T-cell (primary cell): ENCODE measurements at regions not wholly inside any gene's neighbourhood (a gene's known extent, or its start where the extent isn't known, plus 50 kb on each side); places are given as distances from the start of the nearest gene placed in this dataset.
A peak's percentile ranks its signal among the peaks of the same experiment; 100 is the strongest.
"Not testable (repeated sequence)": the region's sequence is repeated elsewhere in the genome, so short reads cannot be mapped to it uniquely, and the experiment has no call there.

Source experiments
- ATAC-seq, 4 experiments: fragments of 200-7000 bp in 3 of 4; fragments of 150-1000 bp in 1 of 4; cut with Tn5 transposase; replicated peaks in 1 of 4; 1 replicate in 3 of 4; 2 replicates in 1 of 4; pipeline ENCODE4 v1.10.0; 2021; ENCODE audit warnings: moderate library complexity in 3 of 4, mild to moderate bottlenecking in 2 of 4, moderate number of reproducible peaks in 1 of 4
- CTCF ChIA-PET, 2 donors: fragments of 300-600 bp; sonication (Branson Sonifier 250); formaldehyde crosslinking; loops; one replicate each; lab custom pipeline; 2022; ENCODE audit warnings: antibody characterized with exemption in 2 of 2; lab: Charles Lee
- POLR2A ChIA-PET, 2 donors: fragments of 300-600 bp; sonication (Branson Sonifier 250); formaldehyde crosslinking; loops; one replicate each; lab custom pipeline; 2022; ENCODE audit warnings: antibody characterized with exemption in 2 of 2; lab: Charles Lee
- DNase-seq, 35 experiments: peaks; one replicate each; pipeline versions ENCODE4 v3.0.0 to v3.0.0-alpha.2; 2013 to 2023
- H3K27ac ChIP-seq: one replicate; pipeline ENCODE4 v1.5.1; 2013; ENCODE audit warnings: low read length
- H3K27me3 ChIP-seq, 2 experiments: replicated peaks in 1 of 2; 1 replicate in 1 of 2; 2 replicates in 1 of 2; pipeline versions ENCODE4 v1.6.1 to v1.7.0; 2013; ENCODE audit warnings: low read length in 1 of 2, mixed read lengths in 1 of 2; ENCODE audit not compliant: control insufficient read depth in 2 of 2, insufficient read depth in 2 of 2; ENCODE audit errors: extremely low read depth in 1 of 2
- H3K36me3 ChIP-seq, 2 donors: 1 replicate in 1 of 2; 2 replicates in 1 of 2; pipeline versions ENCODE4 v1.6.1 to v1.7.0; 2013; ENCODE audit warnings: low read length in 1 of 2; ENCODE audit not compliant: control insufficient read depth in 2 of 2, insufficient read depth in 1 of 2; ENCODE audit errors: extremely low read depth in 1 of 2
- H3K4me1 ChIP-seq, 2 experiments: 1 replicate in 1 of 2; 2 replicates in 1 of 2; pipeline versions ENCODE4 v1.6.1 to v1.7.0; 2013; ENCODE audit warnings: low read length in 2 of 2, mixed read lengths in 1 of 2; ENCODE audit not compliant: insufficient read depth in 2 of 2, control insufficient read depth in 1 of 2; ENCODE audit errors: extremely low read depth in 1 of 2
- H3K4me3 ChIP-seq, 2 donors: 1 replicate in 1 of 2; 2 replicates in 1 of 2; pipeline versions ENCODE4 v1.5.1 to v1.7.0; 2013; ENCODE audit warnings: mild to moderate bottlenecking in 2 of 2, low read length in 1 of 2, moderate library complexity in 1 of 2; ENCODE audit not compliant: control insufficient read depth in 1 of 2; ENCODE audit errors: extremely low read depth in 1 of 2
- H3K9me3 ChIP-seq: 2 replicates; pipeline ENCODE4 v1.7.0; 2013
- H3K27ac Mint-ChIP-seq, 2 donors: one replicate each; pipeline ENCODE4 v1.8.0; 2020 to 2021; ENCODE audit warnings: mild to moderate bottlenecking in 2 of 2, mixed read lengths in 2 of 2
- H3K27me3 Mint-ChIP-seq, 2 donors: one replicate each; pipeline ENCODE4 v1.8.0; 2021 to 2022; ENCODE audit warnings: mixed read lengths in 2 of 2
- H3K36me3 Mint-ChIP-seq: one replicate; pipeline ENCODE4 v1.8.0; 2021; ENCODE audit warnings: mixed read lengths
- H3K4me1 Mint-ChIP-seq, 3 donors: one replicate each; pipeline ENCODE4 v1.8.0; 2020 to 2022; ENCODE audit warnings: mixed read lengths in 3 of 3, mild to moderate bottlenecking in 1 of 3
- H3K4me3 Mint-ChIP-seq, 3 donors: one replicate each; pipeline ENCODE4 v1.8.0; 2020 to 2022; ENCODE audit warnings: mild to moderate bottlenecking in 3 of 3, mixed read lengths in 3 of 3, moderate library complexity in 3 of 3
- H3K9me3 Mint-ChIP-seq, 3 donors: one replicate each; pipeline ENCODE4 v1.8.0; 2020 to 2022; ENCODE audit warnings: mixed read lengths in 3 of 3
- WGBS: methylation state at CpG from one replicate; pipeline ENCODE4 v1.1.5; 2013; ENCODE audit warnings: missing lambda C conversion rate; ENCODE audit not compliant: insufficient coverage; 5-methylcytosine and 5-hydroxymethylcytosine counted together

DNA sequence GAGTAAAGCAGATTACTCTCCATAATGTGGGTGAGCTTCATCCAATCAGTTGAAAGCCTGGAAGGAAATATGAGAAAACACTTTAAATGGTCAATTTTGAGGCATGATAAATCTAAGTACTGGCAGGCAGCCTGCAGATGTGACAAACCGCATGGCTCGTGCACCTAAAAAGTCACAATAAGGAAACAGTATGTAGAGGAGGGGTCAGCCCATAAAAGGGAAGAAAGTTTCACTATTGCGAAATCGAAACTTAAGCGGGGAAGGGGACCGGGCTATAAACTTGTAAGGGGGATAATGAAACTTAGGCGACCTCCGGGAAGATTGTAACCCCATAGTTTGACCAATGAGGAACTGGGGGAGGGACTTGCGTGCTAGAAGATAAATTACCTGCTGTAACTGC is 109.8 kb downstream of the PLPPR4 start:
- CTCF ChIA-PET, result no interaction called here
- H3K4me3 Mint-ChIP-seq, result peak overlapping the region in 1 of 3 donors; percentile 22
- no peak for DNase-seq
- H3K4me1 Mint-ChIP-seq, result peaks cover 0 to 4% (median 2%) of the 10 kb centered on the region in 3 donors
- Histone ChIP-seq H3K4me1 (no peaks in the 10 kb centered on the region), H3K27me3 (no peaks in the 10 kb centered on the region), H3K27ac (no peak overlapping the region), H3K36me3 (no peaks in the 10 kb centered on the region), H3K9me3 (no peaks in the 10 kb centered on the region), H3K4me3 (no peak overlapping the region)
- H3K27ac Mint-ChIP-seq, result no peak overlapping the region
- H3K36me3 Mint-ChIP-seq, result no peaks in the 10 kb centered on the region
- no peaks in the 10 kb centered on the region for H3K9me3 Mint-ChIP-seq
- POLR2A ChIA-PET, result no interaction called here
- no peak for ATAC-seq
- 68% methylated on average over 5 of the region's 9 CpGs for WGBS
- no peaks in the 10 kb centered on the region for H3K27me3 Mint-ChIP-seq

- CTCF ChIA-PET, H3K36me3 ChIP-seq, H3K36me3 Mint-ChIP-seq, H3K9me3 Mint-ChIP-seq, H3K9me3 ChIP-seq, POLR2A ChIA-PET, H3K27me3 ChIP-seq, H3K27ac Mint-ChIP-seq, ATAC-seq, H3K4me3 Mint-ChIP-seq, H3K4me3 ChIP-seq, H3K27me3 Mint-ChIP-seq, DNase-seq, H3K27ac ChIP-seq, H3K4me1 ChIP-seq, H3K4me1 Mint-ChIP-seq: not testable (repeated sequence)
These were observed 110.4 kb downstream of the PLPPR4 start for GRCh38 chr1:99374693-99375092.

DNA sequence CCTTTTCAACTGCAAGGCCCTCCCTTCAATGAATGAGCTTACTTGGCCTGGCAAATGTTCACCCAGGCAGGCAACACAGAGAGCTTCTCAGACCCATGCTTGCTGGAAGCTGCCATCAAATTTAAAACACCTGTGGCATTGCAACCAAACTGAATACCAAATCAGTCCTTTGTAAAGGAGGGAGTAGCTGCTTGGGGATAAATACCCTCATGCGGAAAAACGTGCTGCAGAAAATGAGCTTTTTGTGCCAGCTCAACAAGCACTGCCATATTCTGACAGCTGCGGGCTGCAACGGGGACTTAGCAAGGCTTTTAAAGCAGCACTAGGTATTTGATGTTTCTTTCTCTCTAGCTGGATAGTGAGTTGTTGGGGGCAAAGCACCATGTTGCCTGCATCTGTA is 119.7 kb downstream of the PLPPR4 start:
- CTCF ChIA-PET, result no interaction called here
- no peak for ATAC-seq
- Mint-ChIP-seq H3K4me1 (no peaks in the 10 kb centered on the region), H3K27ac (no peak overlapping the region), H3K9me3 (peaks cover 0 to 4% (median 2%) of the 10 kb centered on the region in 3 donors), H3K27me3 (no peaks in the 10 kb centered on the region), H3K36me3 (no peaks in the 10 kb centered on the region), H3K4me3 (no peak overlapping the region)
- Histone ChIP-seq H3K4me1 (no peaks in the 10 kb centered on the region), H3K36me3 (no peaks in the 10 kb centered on the region), H3K27me3 (peaks cover 0 to 3% of the 10 kb centered on the region in 2 experiments), H3K9me3 (no peaks in the 10 kb centered on the region), H3K4me3 (no peak overlapping the region), H3K27ac (no peak overlapping the region)
- no CpG with 5 or more reads among the region's 4 CpGs for WGBS
- no peak for DNase-seq
- POLR2A ChIA-PET, result no interaction called here

GRCh38 chr1:99385852-99386251 is 121.6 kb downstream of the PLPPR4 start:
- POLR2A ChIA-PET, result no interaction called here

DNA sequence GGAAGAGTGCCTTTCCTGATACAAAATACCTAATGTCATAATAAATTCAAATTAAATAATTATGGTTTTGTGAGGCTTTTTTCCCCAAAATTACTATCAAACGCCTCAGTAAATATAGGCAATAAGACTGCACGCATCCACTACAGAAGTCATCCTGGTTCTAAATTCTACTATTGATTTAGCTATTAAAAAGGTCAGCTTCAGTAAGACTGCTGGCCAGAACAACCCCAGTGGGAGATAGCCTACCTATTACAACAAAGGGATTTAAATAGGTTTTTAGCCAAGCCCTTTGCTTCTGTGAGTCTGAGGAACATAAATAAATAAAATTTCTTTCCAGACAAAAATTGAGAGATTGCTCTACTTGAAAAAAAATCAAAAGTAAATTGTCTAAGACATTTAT is 132.1 kb downstream of the PLPPR4 start:
- H3K27ac Mint-ChIP-seq, result no peak overlapping the region
- ChIA-PET POLR2A (no interaction called here), CTCF (no interaction called here)
- H3K4me1 Mint-ChIP-seq, result no peaks in the 10 kb centered on the region
- H3K27me3 ChIP-seq, result no peaks in the 10 kb centered on the region
- no peaks in the 10 kb centered on the region for H3K36me3 Mint-ChIP-seq
- no peak overlapping the region for H3K4me3 ChIP-seq
- no peak overlapping the region for H3K27ac ChIP-seq
- no peak for ATAC-seq
- H3K36me3 ChIP-seq, result no peaks in the 10 kb centered on the region
- DNase-seq, result no peak
- H3K4me1 ChIP-seq, result no peaks in the 10 kb centered on the region
- peaks cover 0 to 2% of the 10 kb centered on the region in 2 donors for H3K27me3 Mint-ChIP-seq
- H3K4me3 Mint-ChIP-seq, result no peak overlapping the region
- H3K9me3 Mint-ChIP-seq, result no peaks in the 10 kb centered on the region
- no peaks in the 10 kb centered on the region for H3K9me3 ChIP-seq
- no CpG with 5 or more reads among the region's 2 CpGs for WGBS

More at GRCh38 chr1:99385852-99386251, 121.6 kb downstream of the PLPPR4 start:
- Histone ChIP-seq H3K27me3 (peaks cover 0 to 3% of the 10 kb centered on the region in 2 experiments), H3K27ac (no peak overlapping the region), H3K4me1 (no peaks in the 10 kb centered on the region), H3K4me3 (no peak overlapping the region), H3K36me3 (no peaks in the 10 kb centered on the region), H3K9me3 (no peaks in the 10 kb centered on the region)
- no peak for DNase-seq
- no peaks in the 10 kb centered on the region for H3K27me3 Mint-ChIP-seq
- H3K27ac Mint-ChIP-seq, result no peak overlapping the region
- no peak overlapping the region for H3K4me3 Mint-ChIP-seq
- WGBS, result 79% methylated on average over 3 of the region's 4 CpGs
- H3K9me3 Mint-ChIP-seq, result peaks cover 0 to 4% (median 2%) of the 10 kb centered on the region in 3 donors
- no peak for ATAC-seq
- no peaks in the 10 kb centered on the region for H3K4me1 Mint-ChIP-seq
- CTCF ChIA-PET, result no interaction called here
- no peaks in the 10 kb centered on the region for H3K36me3 Mint-ChIP-seq

GRCh38 chr1:99397029-99397428 is 132.7 kb downstream of the PLPPR4 start:
- no peaks in the 10 kb centered on the region for H3K4me1 ChIP-seq
- H3K4me3 ChIP-seq, result no peak overlapping the region
- H3K4me1 Mint-ChIP-seq, result no peaks in the 10 kb centered on the region
- no peak overlapping the region for H3K27ac Mint-ChIP-seq
- no peaks in the 10 kb centered on the region for H3K9me3 Mint-ChIP-seq
- ChIA-PET POLR2A (no interaction called here), CTCF (no interaction called here)
- H3K9me3 ChIP-seq, result no peaks in the 10 kb centered on the region
- H3K36me3 Mint-ChIP-seq, result no peaks in the 10 kb centered on the region
- H3K27ac ChIP-seq, result no peak overlapping the region
- ATAC-seq (no peak), DNase-seq (no peak)
- H3K27me3 ChIP-seq, result no peaks in the 10 kb centered on the region
- no CpG with 5 or more reads among the region's 2 CpGs for WGBS
- no peaks in the 10 kb centered on the region for H3K36me3 ChIP-seq
- H3K27me3 Mint-ChIP-seq, result peaks cover 0 to 2% of the 10 kb centered on the region in 2 donors
- no peak overlapping the region for H3K4me3 Mint-ChIP-seq

GRCh38 chr1:99397863-99398262 is 133.6 kb downstream of the PLPPR4 start:
- H3K27ac ChIP-seq, result no peak overlapping the region
- H3K9me3 ChIP-seq, result no peaks in the 10 kb centered on the region
- no peaks in the 10 kb centered on the region for H3K9me3 Mint-ChIP-seq
- no peak overlapping the region for H3K4me3 ChIP-seq
- no peaks in the 10 kb centered on the region for H3K4me1 ChIP-seq
- H3K4me3 Mint-ChIP-seq, result no peak overlapping the region
- no peak overlapping the region for H3K27ac Mint-ChIP-seq
- no peaks in the 10 kb centered on the region for H3K4me1 Mint-ChIP-seq
- H3K27me3 Mint-ChIP-seq, result peaks cover 0 to 2% of the 10 kb centered on the region in 2 donors
- H3K27me3 ChIP-seq, result no peaks in the 10 kb centered on the region
- no peak for ATAC-seq
- POLR2A ChIA-PET, result no interaction called here
- H3K36me3 Mint-ChIP-seq, result no peaks in the 10 kb centered on the region
- no peak for DNase-seq
- CTCF ChIA-PET, result no interaction called here
- H3K36me3 ChIP-seq, result no peaks in the 10 kb centered on the region
